WTC11 (cell line): ENCODE measurements at regions not wholly inside any gene's neighbourhood (a gene's known extent, or its start where the extent isn't known, plus 50 kb on each side); places are given as distances from the start of the nearest gene placed in this dataset.

Experiments used
- AFF4 ChIP-seq: sonication (generic); formaldehyde crosslinking; IDR thresholded peaks from 2 replicates; pipeline ENCODE4 v1.8.1; 2023; ENCODE audit warnings: mild to moderate bottlenecking, missing genetic modification reagents, borderline replicate concordance
- ATF6 ChIP-seq: sonication (generic); formaldehyde crosslinking; IDR thresholded peaks from 2 replicates; pipeline ENCODE4 v1.8.1; 2023; ENCODE audit warnings: mild to moderate bottlenecking, missing genetic modification reagents
- CREB1 ChIP-seq: sonication (generic); formaldehyde crosslinking; IDR thresholded peaks from 2 replicates; pipeline ENCODE4 v1.8.0; 2023; ENCODE audit warnings: mild to moderate bottlenecking, missing genetic modification reagents
- CTCF ChIP-seq: fragments of 200-600 bp; IDR thresholded peaks from 2 replicates; pipeline ENCODE4 v1.8.0; 2022; ENCODE audit warnings: antibody characterized with exemption
- E2F4 ChIP-seq: sonication (generic); formaldehyde crosslinking; IDR thresholded peaks from 2 replicates; pipeline ENCODE4 v1.8.1; 2022; ENCODE audit warnings: low read depth, mild to moderate bottlenecking, moderate library complexity, missing genetic modification reagents, borderline replicate concordance
- HMGXB4 ChIP-seq: sonication (generic); formaldehyde crosslinking; IDR thresholded peaks from 2 replicates; pipeline ENCODE4 v1.8.1; 2023; ENCODE audit warnings: mild to moderate bottlenecking, moderate library complexity, missing genetic modification reagents
- PRDM15 ChIP-seq: sonication (generic); formaldehyde crosslinking; IDR thresholded peaks from 2 replicates; pipeline ENCODE4 v1.8.0; 2022; ENCODE audit warnings: missing genetic modification reagents
- RORB ChIP-seq: fragments of 250-450 bp; sonication (Bioruptor Pico); IDR thresholded peaks from 2 replicates; pipeline ENCODE4 v1.9.0; 2021; ENCODE audit warnings: mild to moderate bottlenecking
- TCF7 ChIP-seq: sonication (generic); formaldehyde crosslinking; IDR thresholded peaks from 2 replicates; pipeline ENCODE4 v1.8.0; 2022; ENCODE audit warnings: mild to moderate bottlenecking, low read depth, missing genetic modification reagents, moderate library complexity
- ZNF423 ChIP-seq: fragments of 250-450 bp; sonication (Bioruptor Pico); IDR thresholded peaks from 2 replicates; pipeline ENCODE4 v2.1.2; 2022; ENCODE audit warnings: mild to moderate bottlenecking, moderate library complexity

- TF ChIP-seq CTCF (no peak), ATF6 (CRISPR knock-in tag) (no peak), E2F4 (CRISPR knock-in tag) (no peak), RORB (CRISPR knock-in tag) (no peak), ZNF423 (CRISPR knock-in tag) (no peak), AFF4 (no peak), HMGXB4 (CRISPR knock-in tag) (no peak), CREB1 (no peak), PRDM15 (CRISPR knock-in tag) (no peak), TCF7 (CRISPR knock-in tag) (no peak)
These were observed 287.0 kb upstream of the OR4E1 start for GRCh38 chr14:21960636-21961035.
